HEK293 (cell line): ENCODE measurements at regions not wholly inside any gene's neighbourhood (a gene's known extent, or its start where the extent isn't known, plus 50 kb on each side); places are given as distances from the start of the nearest gene placed in this dataset.
"Not testable (repeated sequence)": the region's sequence is repeated elsewhere in the genome, so short reads cannot be mapped to it uniquely, and the experiment has no call there.

ENCODE experiments used
- CTCF ChIA-PET: fragments of 350-600 bp; formaldehyde crosslinking; extraction: SDS; loops from one replicate; lab custom pipeline; 2021; ENCODE audit warnings: antibody characterized with exemption; lab: Yijun Ruan, JAX
- POLR2A ChIA-PET: fragments of 300-600 bp; formaldehyde crosslinking; extraction: SDS; loops from one replicate; lab custom pipeline; 2020; ENCODE audit warnings: antibody characterized with exemption, inconsistent platforms; lab: Yijun Ruan, JAX
- H3K27ac ChIP-seq: fragments of 200-500 bp; sonication (Bioruptor generic); 2 replicates; pipeline ENCODE4 v1.5.1; 2014; ENCODE audit warnings: low read depth, low read length, control low read depth, inconsistent platforms; ENCODE audit errors: extremely low read depth
- H3K36me3 ChIP-seq, 2 experiments: fragments of 200-500 bp in 1 of 2; sonication (Bioruptor generic) in 1 of 2; 1 replicate in 1 of 2; 2 replicates in 1 of 2; pipeline ENCODE4 v1.5.1; 2014 to 2017; ENCODE audit warnings: inconsistent platforms in 2 of 2, low read length in 2 of 2; ENCODE audit not compliant: control insufficient read depth in 2 of 2, insufficient read depth in 1 of 2
- H3K4me1 ChIP-seq: fragments of 200-500 bp; sonication (Bioruptor generic); 2 replicates; pipeline ENCODE4 v1.5.1; 2014; ENCODE audit warnings: mild to moderate bottlenecking, low read length, inconsistent platforms; ENCODE audit not compliant: control insufficient read depth, insufficient read depth
- H3K4me3 ChIP-seq: 2 replicates; pipeline ENCODE4 v1.5.1; 2011; ENCODE audit warnings: low read depth, mild to moderate bottlenecking, control low read depth, low read length, moderate library complexity
- H3K9me3 ChIP-seq: fragments of 200-500 bp; sonication (Bioruptor generic); 2 replicates; pipeline ENCODE4 v1.5.1; 2014; ENCODE audit warnings: low read depth, low read length, inconsistent platforms; ENCODE audit not compliant: control insufficient read depth, insufficient read depth
- GLIS2 ChIP-seq: fragments of 450-650 bp; formaldehyde crosslinking; IDR thresholded peaks from 2 replicates; pipeline ENCODE4 v1.5.1; 2016; ENCODE audit warnings: missing biosample characterization, missing genetic modification characterization
- PRDM6 ChIP-seq: fragments of 450-650 bp; formaldehyde crosslinking; IDR thresholded peaks from 2 replicates; pipeline ENCODE4 v1.5.1; 2017; ENCODE audit warnings: missing biosample characterization, missing genetic modification characterization
- RBAK ChIP-seq: fragments of 450-650 bp; formaldehyde crosslinking; IDR thresholded peaks from 2 replicates; pipeline ENCODE4 v1.5.1; 2016; ENCODE audit warnings: missing biosample characterization, missing genetic modification characterization
- SCRT1 ChIP-seq: fragments of 450-650 bp; formaldehyde crosslinking; IDR thresholded peaks from 2 replicates; pipeline ENCODE4 v1.5.1; 2016; ENCODE audit warnings: missing biosample characterization, missing genetic modification characterization, borderline replicate concordance
- SETDB1 ChIP-seq: IDR thresholded peaks from one replicate; pipeline ENCODE4 v1.6.1; 2017; ENCODE audit warnings: mild to moderate bottlenecking, low read length, moderate library complexity, mixed read lengths; ENCODE audit not compliant: insufficient read length
- SP7 ChIP-seq: fragments of 450-650 bp; formaldehyde crosslinking; IDR thresholded peaks from 2 replicates; pipeline ENCODE4 v1.5.1; 2016; ENCODE audit warnings: missing biosample characterization, missing genetic modification characterization
- TRIM28 ChIP-seq: IDR thresholded peaks from 2 replicates; pipeline ENCODE4 v1.6.1; 2011; ENCODE audit warnings: low read length, control low read depth, borderline replicate concordance
- ZBTB20 ChIP-seq: fragments of 450-650 bp; formaldehyde crosslinking; IDR thresholded peaks from 2 replicates; pipeline ENCODE4 v1.5.1; 2016; ENCODE audit warnings: missing biosample characterization, missing genetic modification characterization
- ZFP37 ChIP-seq: fragments of 450-650 bp; formaldehyde crosslinking; IDR thresholded peaks from 2 replicates; pipeline ENCODE4 v1.5.1; 2016; ENCODE audit warnings: missing biosample characterization, missing genetic modification characterization
- ZNF121 ChIP-seq: fragments of 450-650 bp; formaldehyde crosslinking; IDR thresholded peaks from 2 replicates; pipeline ENCODE4 v1.5.1; 2016; ENCODE audit warnings: missing biosample characterization, missing genetic modification characterization
- ZNF133 ChIP-seq: fragments of 450-650 bp; formaldehyde crosslinking; IDR thresholded peaks from 2 replicates; pipeline ENCODE4 v1.5.1; 2016; ENCODE audit warnings: missing biosample characterization, missing genetic modification characterization
- ZNF157 ChIP-seq: fragments of 450-650 bp; formaldehyde crosslinking; IDR thresholded peaks from 2 replicates; pipeline ENCODE4 v1.5.1; 2016; ENCODE audit warnings: missing biosample characterization, missing genetic modification characterization
- ZNF366 ChIP-seq: fragments of 450-650 bp; formaldehyde crosslinking; conservative IDR thresholded peaks from 2 replicates; pipeline ENCODE4 v1.5.1; 2016; ENCODE audit warnings: missing biosample characterization, missing genetic modification characterization
- ZNF530 ChIP-seq: fragments of 450-650 bp; formaldehyde crosslinking; IDR thresholded peaks from 2 replicates; pipeline ENCODE4 v1.5.1; 2016; ENCODE audit warnings: low read depth, missing biosample characterization, missing genetic modification characterization
- ZNF654 ChIP-seq: fragments of 450-650 bp; formaldehyde crosslinking; IDR thresholded peaks from 2 replicates; pipeline ENCODE4 v1.5.1; 2016; ENCODE audit warnings: low read depth, missing biosample characterization, missing genetic modification characterization
- TF ChIP-seq, protein P1 (sequence below): fragments of 450-650 bp; formaldehyde crosslinking; IDR thresholded peaks from 2 replicates; pipeline ENCODE4 v1.5.1; 2016; ENCODE audit warnings: missing biosample characterization, missing genetic modification characterization
- TF ChIP-seq, protein P2 (sequence below): fragments of 450-650 bp; formaldehyde crosslinking; IDR thresholded peaks from 2 replicates; pipeline ENCODE4 v1.5.1; 2016; ENCODE audit warnings: missing biosample characterization, missing genetic modification characterization
- TF ChIP-seq, protein P3 (sequence below): fragments of 450-650 bp; formaldehyde crosslinking; IDR thresholded peaks from 2 replicates; pipeline ENCODE4 v1.5.1; 2017; ENCODE audit warnings: missing biosample characterization, mild to moderate bottlenecking, missing genetic modification characterization, moderate library complexity

DNA sequence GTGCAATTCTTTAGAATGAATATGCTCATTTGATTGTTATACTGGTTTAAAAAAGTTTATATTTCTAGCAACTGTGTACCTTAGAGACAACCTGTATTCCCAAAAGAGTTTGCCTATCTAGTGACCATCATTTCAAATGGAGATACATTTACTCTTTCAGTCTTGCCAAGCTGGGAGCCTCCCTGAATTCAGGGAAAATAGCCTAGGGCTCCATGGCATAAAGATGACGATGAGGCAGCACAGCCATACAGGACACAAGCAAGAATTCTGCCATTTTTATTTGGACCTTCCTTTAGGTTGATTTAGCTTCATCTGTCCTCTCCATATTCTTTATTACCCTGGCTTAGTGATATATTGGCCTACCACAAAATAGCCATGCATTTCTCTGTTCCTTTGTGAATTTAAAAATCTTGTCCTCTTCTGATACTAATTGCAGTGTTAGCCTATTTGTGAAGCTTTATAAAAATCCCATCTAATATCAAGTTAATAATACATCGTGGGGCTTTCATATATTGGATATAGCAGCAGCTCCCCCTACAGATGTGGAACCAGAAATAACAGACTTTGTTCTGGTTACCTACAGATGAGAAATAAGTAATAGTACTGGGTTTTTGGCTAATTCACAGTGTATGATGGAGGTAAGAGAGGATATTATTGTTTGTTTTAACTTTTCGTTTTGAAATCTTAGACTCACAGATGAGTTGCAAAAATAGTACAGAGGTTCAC lies 1661.9 kb upstream of the PIK3C3 start:
- POLR2A ChIA-PET: no interaction called here
- H3K4me1 ChIP-seq: no peaks in the 10 kb centered on the region
- CTCF ChIA-PET: interaction anchor here (0.6 to 0.8 kb wide), 3 partner anchors 10 to 349 kb away, joined by 3 to 4 read pairs (median 3); no protein-coding TSS in a partner anchor
- H3K36me3 ChIP-seq: no peaks in the 10 kb centered on the region
- no peak overlapping the region for H3K27ac ChIP-seq
- no peak overlapping the region for H3K4me3 ChIP-seq
- TF ChIP-seq, protein P1, sequence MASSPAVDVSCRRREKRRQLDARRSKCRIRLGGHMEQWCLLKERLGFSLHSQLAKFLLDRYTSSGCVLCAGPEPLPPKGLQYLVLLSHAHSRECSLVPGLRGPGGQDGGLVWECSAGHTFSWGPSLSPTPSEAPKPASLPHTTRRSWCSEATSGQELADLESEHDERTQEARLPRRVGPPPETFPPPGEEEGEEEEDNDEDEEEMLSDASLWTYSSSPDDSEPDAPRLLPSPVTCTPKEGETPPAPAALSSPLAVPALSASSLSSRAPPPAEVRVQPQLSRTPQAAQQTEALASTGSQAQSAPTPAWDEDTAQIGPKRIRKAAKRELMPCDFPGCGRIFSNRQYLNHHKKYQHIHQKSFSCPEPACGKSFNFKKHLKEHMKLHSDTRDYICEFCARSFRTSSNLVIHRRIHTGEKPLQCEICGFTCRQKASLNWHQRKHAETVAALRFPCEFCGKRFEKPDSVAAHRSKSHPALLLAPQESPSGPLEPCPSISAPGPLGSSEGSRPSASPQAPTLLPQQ (tag by site-specific recombination): no peak
- 0 out of 2 replicates have a peak, but pooled peaks have one; percentile 4 for TF ChIP-seq ZNF654
- no peaks in the 10 kb centered on the region for H3K9me3 ChIP-seq

DNA sequence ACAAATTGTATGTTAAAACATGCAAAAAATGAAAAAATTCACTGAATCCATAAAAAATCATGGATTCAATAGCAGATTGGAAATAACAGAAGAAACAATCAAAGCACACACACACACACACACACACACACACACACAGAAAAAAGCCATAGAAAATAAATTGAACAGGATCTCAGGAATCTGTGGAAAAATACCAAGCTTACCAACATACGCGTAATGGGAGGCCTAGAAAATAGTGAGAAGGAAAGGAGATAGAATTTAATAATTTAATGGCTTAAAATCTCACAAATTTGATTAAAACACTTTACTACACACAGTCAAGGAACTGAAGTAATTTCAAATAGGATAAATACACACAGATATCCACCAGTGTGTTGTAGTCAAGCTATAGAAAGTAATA lies 1671.5 kb upstream of the PIK3C3 start:
- POLR2A ChIA-PET: no interaction called here
- H3K4me3 ChIP-seq: no peak overlapping the region

GRCh38 chr18:40281356-40281755 lies 1673.7 kb upstream of the PIK3C3 start:
- H3K4me3 ChIP-seq, POLR2A ChIA-PET, H3K27ac ChIP-seq, H3K4me1 ChIP-seq, H3K9me3 ChIP-seq, H3K36me3 ChIP-seq, CTCF ChIA-PET: not testable (repeated sequence)

More for the DNA sequence above, 1671.5 kb upstream of the PIK3C3 start:
- H3K36me3 ChIP-seq: no peaks in the 10 kb centered on the region
- no peaks in the 10 kb centered on the region for H3K9me3 ChIP-seq
- no peaks in the 10 kb centered on the region for H3K4me1 ChIP-seq
- no peak overlapping the region for H3K27ac ChIP-seq
- CTCF ChIA-PET: no interaction called here
- TF ChIP-seq, protein P2, sequence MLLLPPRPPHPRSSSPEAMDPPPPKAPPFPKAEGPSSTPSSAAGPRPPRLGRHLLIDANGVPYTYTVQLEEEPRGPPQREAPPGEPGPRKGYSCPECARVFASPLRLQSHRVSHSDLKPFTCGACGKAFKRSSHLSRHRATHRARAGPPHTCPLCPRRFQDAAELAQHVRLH: no peak
- no peak for TF ChIP-seq ZBTB20 (tag by site-specific recombination)
- TF ChIP-seq RBAK (tag by site-specific recombination): no peak
- no peak for TF ChIP-seq TRIM28
- TF ChIP-seq SCRT1 (tag by site-specific recombination): no peak
- peak; percentile 52 for TF ChIP-seq SETDB1
- no peak for TF ChIP-seq ZNF121 (tag by site-specific recombination)
- no peak for TF ChIP-seq GLIS2
- TF ChIP-seq ZNF530 (tag by site-specific recombination): no peak
- peak; percentile 68; the same call in 1 of the 2 replicates for TF ChIP-seq ZNF133
- TF ChIP-seq SP7 (tag by site-specific recombination): no peak
- no peak for TF ChIP-seq ZNF366 (tag by site-specific recombination)
- TF ChIP-seq ZNF157 (tag by site-specific recombination): no peak
- TF ChIP-seq ZFP37 (tag by site-specific recombination): no peak
- no peak for TF ChIP-seq PRDM6 (tag by site-specific recombination)
- TF ChIP-seq, protein P3, sequence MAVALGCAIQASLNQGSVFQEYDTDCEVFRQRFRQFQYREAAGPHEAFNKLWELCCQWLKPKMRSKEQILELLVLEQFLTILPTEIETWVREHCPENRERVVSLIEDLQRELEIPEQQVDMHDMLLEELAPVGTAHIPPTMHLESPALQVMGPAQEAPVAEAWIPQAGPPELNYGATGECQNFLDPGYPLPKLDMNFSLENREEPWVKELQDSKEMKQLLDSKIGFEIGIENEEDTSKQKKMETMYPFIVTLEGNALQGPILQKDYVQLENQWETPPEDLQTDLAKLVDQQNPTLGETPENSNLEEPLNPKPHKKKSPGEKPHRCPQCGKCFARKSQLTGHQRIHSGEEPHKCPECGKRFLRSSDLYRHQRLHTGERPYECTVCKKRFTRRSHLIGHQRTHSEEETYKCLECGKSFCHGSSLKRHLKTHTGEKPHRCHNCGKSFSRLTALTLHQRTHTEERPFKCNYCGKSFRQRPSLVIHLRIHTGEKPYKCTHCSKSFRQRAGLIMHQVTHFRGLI (tag by site-specific recombination): no peak
- TF ChIP-seq, all 188 proteins: peak for 2
